H1 (cell line): ENCODE measurements at regions not wholly inside any gene's neighbourhood (a gene's known extent, or its start where the extent isn't known, plus 50 kb on each side); places are given as distances from the start of the nearest gene placed in this dataset.

Experiments used
- CTCF ChIA-PET: fragments of 300-600 bp; sonication (Branson Sonifier 250); formaldehyde crosslinking; loops from one replicate; lab custom pipeline; 2021; ENCODE audit not compliant: partially characterized antibody; lab: Charles Lee
- POLR2A ChIA-PET: fragments of 300-600 bp; sonication (Branson Sonifier 250); formaldehyde crosslinking; loops from one replicate; lab custom pipeline; 2021; ENCODE audit warnings: inconsistent platforms; ENCODE audit not compliant: partially characterized antibody; lab: Charles Lee
- DNase-seq, 2 experiments: peaks; one replicate each; pipeline versions ENCODE4 v3.0.0 to v3.0.0-alpha.2; 2010 to 2022; ENCODE audit warnings: low spot score in 2 of 2, low read depth in 1 of 2, mixed read lengths in 1 of 2
- FAIRE-seq: peaks from 2 replicates; lab custom pipeline; 2011; peaks lifted over from hg19 to GRCh38; lab: Jason Lieb, UNC
- H2AFZ ChIP-seq: 2 replicates; pipeline ENCODE4 v1.8.1; 2012; ENCODE audit warnings: low read length, inconsistent platforms
- H2AK5ac ChIP-seq: 2 replicates; pipeline ENCODE4 v1.6.1; 2013; ENCODE audit warnings: low read depth, low read length
- H2BK120ac ChIP-seq: replicated peaks from 2 replicates; pipeline ENCODE3; 2013; ENCODE audit warnings: low read depth, low read length, inconsistent platforms
- H2BK12ac ChIP-seq: 2 replicates; pipeline ENCODE4 v1.6.1; 2013; ENCODE audit warnings: low read depth, low read length
- H2BK15ac ChIP-seq: 2 replicates; pipeline ENCODE4 v1.6.1; 2013; ENCODE audit warnings: low read length
- H2BK20ac ChIP-seq: 2 replicates; pipeline ENCODE4 v1.6.1; 2013; ENCODE audit warnings: low read length
- H2BK5ac ChIP-seq: 2 replicates; pipeline ENCODE4 v1.6.1; 2013; ENCODE audit warnings: low read depth, low read length
- H3K14ac ChIP-seq: 2 replicates; pipeline ENCODE4 v1.6.1; 2013; ENCODE audit warnings: inconsistent platforms; ENCODE audit not compliant: insufficient read length
- H3K18ac ChIP-seq: 2 replicates; pipeline ENCODE4 v1.6.1; 2013; ENCODE audit warnings: low read length; ENCODE audit errors: extremely low read depth
- H3K23ac ChIP-seq: 2 replicates; pipeline ENCODE4 v1.6.1; 2013; ENCODE audit warnings: inconsistent platforms; ENCODE audit not compliant: insufficient read length
- H3K23me2 ChIP-seq: 2 replicates; pipeline ENCODE4 v1.6.1; 2013; ENCODE audit warnings: low read depth, low read length
- H3K27ac ChIP-seq: 2 replicates; pipeline ENCODE4 v1.6.1; 2011; ENCODE audit warnings: low read depth, low read length, inconsistent platforms
- H3K27me3 ChIP-seq, 4 experiments: replicated peaks in 1 of 4; 1 replicate in 1 of 4; 2 replicates in 3 of 4; pipeline versions ENCODE4 v1.6.1 to v1.8.1; 2011 to 2013; ENCODE audit warnings: low read length in 3 of 4, mild to moderate bottlenecking in 3 of 4, inconsistent platforms in 2 of 4, mixed read lengths in 2 of 4, moderate library complexity in 1 of 4; ENCODE audit not compliant: control insufficient read depth in 3 of 4, insufficient read depth in 3 of 4; ENCODE audit errors: extremely low read depth in 1 of 4
- H3K36me3 ChIP-seq, 4 experiments: 2 replicates each; pipeline versions ENCODE4 v1.6.1 to v1.8.1; 2011 to 2013; ENCODE audit warnings: mild to moderate bottlenecking in 4 of 4, low read length in 3 of 4, moderate library complexity in 2 of 4, control low read depth in 1 of 4, inconsistent platforms in 1 of 4; ENCODE audit not compliant: insufficient read depth in 4 of 4, control insufficient read depth in 2 of 4
- H3K4ac ChIP-seq: replicated peaks from 2 replicates; pipeline ENCODE3; 2013; ENCODE audit warnings: low read length, low read depth, mixed read lengths, inconsistent platforms; ENCODE audit not compliant: insufficient read length
- H3K4me1 ChIP-seq, 4 experiments: replicated peaks in 1 of 4; 1 replicate in 1 of 4; 2 replicates in 3 of 4; pipeline versions ENCODE4 v1.6.1 to v1.8.1; 2011 to 2013; ENCODE audit warnings: low read length in 3 of 4, inconsistent platforms in 2 of 4, mixed read lengths in 1 of 4; ENCODE audit not compliant: insufficient read depth in 4 of 4, control insufficient read depth in 3 of 4
- H3K4me2 ChIP-seq, 2 experiments: 2 replicates each; pipeline versions ENCODE4 v1.6.1 to v1.8.1; 2011 to 2013; ENCODE audit warnings: low read depth in 2 of 2, low read length in 2 of 2, control low read depth in 1 of 2, inconsistent platforms in 1 of 2, mild to moderate bottlenecking in 1 of 2; ENCODE audit not compliant: insufficient read depth in 1 of 2
- H3K4me3 ChIP-seq, 4 experiments: fragments of 200-600, 300-600 bp in 1 of 4; sonication (generic), shearing (Covaris generic), sonication (Bioruptor Twin) in 1 of 4; 2 replicates each; pipeline versions ENCODE4 v1.5.1 to v1.8.1; 2011 to 2016; ENCODE audit warnings: low read length in 4 of 4, low read depth in 3 of 4, control low read depth in 2 of 4, inconsistent platforms in 2 of 4, mild to moderate bottlenecking in 2 of 4, mixed read lengths in 1 of 4, moderate library complexity in 1 of 4; ENCODE audit not compliant: insufficient read depth in 2 of 4; ENCODE audit errors: extremely low read depth in 1 of 4
- H3K56ac ChIP-seq: replicated peaks from 2 replicates; pipeline ENCODE3; 2013; ENCODE audit warnings: low read depth, mild to moderate bottlenecking, mixed read lengths, low read length, inconsistent platforms; ENCODE audit not compliant: insufficient read length
- H3K79me1 ChIP-seq: 2 replicates; pipeline ENCODE4 v1.6.1; 2013; ENCODE audit warnings: low read depth, low read length, control low read depth
- H3K79me2 ChIP-seq, 2 experiments: 2 replicates each; pipeline versions ENCODE4 v1.6.1 to v1.8.1; 2012 to 2013; ENCODE audit warnings: low read length in 2 of 2, mild to moderate bottlenecking in 2 of 2, inconsistent platforms in 1 of 2; ENCODE audit not compliant: insufficient read depth in 2 of 2, control insufficient read depth in 1 of 2
- H3K9ac ChIP-seq, 4 experiments: replicated peaks in 1 of 4; 1 replicate in 1 of 4; 2 replicates in 3 of 4; pipeline versions ENCODE4 v1.6.1 to v1.8.1; 2011 to 2013; ENCODE audit warnings: low read depth in 3 of 4, low read length in 3 of 4, control low read depth in 2 of 4, mild to moderate bottlenecking in 2 of 4, moderate library complexity in 2 of 4, inconsistent platforms in 1 of 4; ENCODE audit errors: extremely low read depth in 1 of 4
- H3K9me3 ChIP-seq, 2 experiments: 2 replicates each; pipeline versions ENCODE4 v1.6.1 to v1.8.1; 2012 to 2013; ENCODE audit warnings: mild to moderate bottlenecking in 2 of 2, moderate library complexity in 2 of 2, control low read depth in 1 of 2, inconsistent platforms in 1 of 2, low read depth in 1 of 2, low read length in 1 of 2, mixed read lengths in 1 of 2; ENCODE audit not compliant: insufficient read depth in 2 of 2
- H4K20me1 ChIP-seq, 2 experiments: replicated peaks in 1 of 2; 2 replicates each; pipeline versions ENCODE3 to v1.8.1; 2011 to 2013; ENCODE audit warnings: inconsistent platforms in 2 of 2, low read length in 2 of 2, mild to moderate bottlenecking in 1 of 2; ENCODE audit not compliant: insufficient read depth in 2 of 2, control insufficient read depth in 1 of 2
- H4K5ac ChIP-seq: 2 replicates; pipeline ENCODE4 v1.6.1; 2013; ENCODE audit warnings: low read length, low read depth, mixed read lengths, inconsistent platforms; ENCODE audit not compliant: insufficient read length
- H4K8ac ChIP-seq: 2 replicates; pipeline ENCODE4 v1.8.0; 2013; ENCODE audit warnings: mild to moderate bottlenecking, moderate library complexity, low read length, inconsistent platforms; ENCODE audit not compliant: insufficient read depth; ENCODE audit errors: extremely low read depth
- H4K91ac ChIP-seq: replicated peaks from 2 replicates; pipeline ENCODE3; 2013; ENCODE audit warnings: low read length, mixed read lengths, inconsistent platforms; ENCODE audit not compliant: insufficient read length
- CBX5 ChIP-seq: fragments of 300-800, 300-1000 bp; sonication (generic); IDR thresholded peaks from 2 replicates; pipeline ENCODE4 v1.7.1; 2016; ENCODE audit warnings: antibody characterized with exemption, low read length, low read depth
- CBX8 ChIP-seq: fragments of 300-800, 300-1000 bp; sonication (generic); IDR thresholded peaks from 2 replicates; pipeline ENCODE4 v1.7.1; 2016; ENCODE audit warnings: low read depth, low read length, borderline replicate concordance
- GABPA ChIP-seq: IDR thresholded peaks from 2 replicates; pipeline ENCODE4 v1.6.1; 2011; ENCODE audit warnings: mild to moderate bottlenecking, low read length, moderate library complexity, borderline replicate concordance; ENCODE audit not compliant: insufficient read depth
- HDAC6 ChIP-seq: IDR thresholded peaks from one replicate; pipeline ENCODE4 v1.7.1; 2012; ENCODE audit warnings: low read depth, mild to moderate bottlenecking, inconsistent platforms, low read length, moderate library complexity
- JUN ChIP-seq: IDR thresholded peaks from 2 replicates; pipeline ENCODE4 v1.6.1; 2011; ENCODE audit warnings: low read depth, mild to moderate bottlenecking, improper control_type of control experiment, low read length
- NRF1 ChIP-seq: IDR thresholded peaks from 2 replicates; pipeline ENCODE4 v1.6.1; 2011; ENCODE audit warnings: mild to moderate bottlenecking, low read depth, low read length, improper control_type of control experiment
- POU5F1 ChIP-seq: IDR thresholded peaks from 2 replicates; pipeline ENCODE4 v1.6.1; 2011; ENCODE audit warnings: low read depth, mild to moderate bottlenecking, low read length, moderate library complexity
- RBBP5 ChIP-seq: IDR thresholded peaks from 2 replicates; pipeline ENCODE4 v1.7.1; 2012; ENCODE audit warnings: low read depth, mild to moderate bottlenecking, inconsistent platforms, low read length, moderate library complexity, borderline replicate concordance
- RNF2 ChIP-seq: fragments of 200-900, 300-1000 bp; sonication (generic); IDR thresholded peaks from 2 replicates; pipeline ENCODE4 v1.7.1; 2016; ENCODE audit warnings: borderline replicate concordance, low read depth, mild to moderate bottlenecking, antibody characterized with exemption, low read length; ENCODE audit not compliant: poor library complexity, severe bottlenecking; ENCODE audit errors: missing control alignments
- SIRT6 ChIP-seq: IDR thresholded peaks from one replicate; pipeline ENCODE4 v1.7.1; 2012; ENCODE audit warnings: low read length, inconsistent platforms
- SP4 ChIP-seq: IDR thresholded peaks from 2 replicates; pipeline ENCODE4 v1.6.1; 2012; ENCODE audit warnings: low read length, inconsistent platforms
- TAF7 ChIP-seq: optimal IDR thresholded peaks from 2 replicates; pipeline ENCODE3; 2011; ENCODE audit warnings: low read depth, mild to moderate bottlenecking, inconsistent platforms, low read length, moderate library complexity, borderline replicate concordance
- TBP ChIP-seq: IDR thresholded peaks from 2 replicates; pipeline ENCODE4 v1.6.1; 2011; ENCODE audit warnings: low read depth, low read length, improper control_type of control experiment
- WGBS, 2 experiments: shearing (Covaris generic) in 1 of 2; methylation state at CpG; one replicate each; pipeline versions ENCODE4 v1.1.6 to v1.1.7; 2013 to 2015; ENCODE audit warnings: low lambda C conversion rate in 2 of 2, mixed read lengths in 2 of 2, inconsistent platforms in 1 of 2, low coverage in 1 of 2, missing lambda C conversion rate in 1 of 2; ENCODE audit not compliant: insufficient replicate concordance in 2 of 2, insufficient coverage in 1 of 2, insufficient read length in 1 of 2; ENCODE audit errors: extremely low coverage in 1 of 2, missing lambda C conversion rate in 1 of 2; 5-methylcytosine and 5-hydroxymethylcytosine counted together
- TF ChIP-seq, protein P1 (sequence below): IDR thresholded peaks from 2 replicates; pipeline ENCODE4 v1.6.1; 2011; ENCODE audit warnings: low read depth, mild to moderate bottlenecking, low read length; ENCODE audit not compliant: insufficient read depth
- TF ChIP-seq, protein P2 (sequence below): IDR thresholded peaks from 2 replicates; pipeline ENCODE4 v1.6.1; 2012; ENCODE audit warnings: inconsistent platforms

DNA sequence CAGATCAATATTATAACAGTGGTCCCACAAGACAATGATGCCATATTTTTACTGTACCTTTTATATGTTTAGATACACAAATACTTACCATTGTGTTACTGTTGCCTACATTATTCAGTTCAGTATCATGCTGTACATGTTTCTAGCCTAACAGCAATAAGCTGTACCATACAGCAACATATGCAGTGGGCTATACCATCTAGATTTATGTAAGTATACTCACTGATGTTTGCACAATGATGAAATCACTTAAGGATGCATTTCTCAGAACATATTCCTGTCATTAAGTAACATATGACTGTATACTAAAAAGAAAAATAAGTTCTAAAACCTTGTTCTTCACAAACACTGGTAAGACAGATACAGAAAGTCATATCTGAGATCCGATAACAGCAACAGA lies 468.6 kb upstream of the SEMA3A start:
- H3K36me3 ChIP-seq: no peaks in the 10 kb centered on the region
- DNase-seq: no peak
- no peaks in the 10 kb centered on the region for H3K79me1 ChIP-seq
- H2AFZ ChIP-seq: no peak overlapping the region
- H4K20me1 ChIP-seq: no peaks in the 10 kb centered on the region
- H3K79me2 ChIP-seq: no peaks in the 10 kb centered on the region
- H4K5ac ChIP-seq: no peak overlapping the region
- H3K27ac ChIP-seq: no peak overlapping the region
- no peak overlapping the region for H3K18ac ChIP-seq
- 78% methylated on average over 1 of the region's 1 CpG; no CpG with 5 or more reads in 1 of the 2 experiments for WGBS, 2 experiments
- H3K14ac ChIP-seq: no peak overlapping the region
- H3K4me2 ChIP-seq: no peak overlapping the region
- no peak overlapping the region for H3K56ac ChIP-seq
- no peak overlapping the region for H2AK5ac ChIP-seq
- no peak for FAIRE-seq
- H4K91ac ChIP-seq: no peak overlapping the region
- no peak overlapping the region for H3K9ac ChIP-seq
- no peaks in the 10 kb centered on the region for H3K27me3 ChIP-seq
- H2BK12ac ChIP-seq: no peak overlapping the region
- CTCF ChIA-PET: no interaction called here
- no peak overlapping the region for H4K8ac ChIP-seq
- no peaks in the 10 kb centered on the region; a peak in 1 of 7 replicates for H3K4me1 ChIP-seq
- no peak overlapping the region for H3K4me3 ChIP-seq
- H2BK5ac ChIP-seq: no peak overlapping the region
- POLR2A ChIA-PET: no interaction called here
- no peaks in the 10 kb centered on the region for H3K9me3 ChIP-seq
- H2BK15ac ChIP-seq: no peak overlapping the region
- H3K4ac ChIP-seq: no peak overlapping the region
- no peaks in the 10 kb centered on the region; the same call in 1 of the 2 replicates for H3K23me2 ChIP-seq
- H2BK20ac ChIP-seq: no peak overlapping the region
- H2BK120ac ChIP-seq: no peak overlapping the region
- H3K23ac ChIP-seq: no peak overlapping the region
- TF ChIP-seq, protein P1, sequence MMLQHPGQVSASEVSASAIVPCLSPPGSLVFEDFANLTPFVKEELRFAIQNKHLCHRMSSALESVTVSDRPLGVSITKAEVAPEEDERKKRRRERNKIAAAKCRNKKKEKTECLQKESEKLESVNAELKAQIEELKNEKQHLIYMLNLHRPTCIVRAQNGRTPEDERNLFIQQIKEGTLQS: no peak
- TF ChIP-seq CBX5 (no peak), HDAC6 (no peak), JUN (no peak), SIRT6 (no peak), TBP (no peak), RNF2 (no peak), RBBP5 (no peak), SP4 (no peak), NRF1 (no peak), POU5F1 (no peak), CBX8 (no peak), GABPA (no peak), TAF7 (no peak)
- TF ChIP-seq, protein P2, sequence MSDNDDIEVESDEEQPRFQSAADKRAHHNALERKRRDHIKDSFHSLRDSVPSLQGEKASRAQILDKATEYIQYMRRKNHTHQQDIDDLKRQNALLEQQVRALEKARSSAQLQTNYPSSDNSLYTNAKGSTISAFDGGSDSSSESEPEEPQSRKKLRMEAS: no peak
